OCI-LY1 (cell line): ENCODE measurements at regions not wholly inside any gene's neighbourhood (a gene's known extent, or its start where the extent isn't known, plus 50 kb on each side); places are given as distances from the start of the nearest gene placed in this dataset.

Experiments
- H2AFZ ChIP-seq: fragments of 200-600 bp; sonication (generic), shearing (Covaris generic); 2 replicates; pipeline ENCODE4 v1.6.0; 2014; ENCODE audit warnings: antibody characterized with exemption, mild to moderate bottlenecking, low read length
- H3F3A ChIP-seq: fragments of 200-600 bp; sonication (generic), shearing (Covaris generic); 2 replicates; pipeline ENCODE4 v1.6.0; 2014; ENCODE audit warnings: mild to moderate bottlenecking, antibody characterized with exemption, low read length, moderate library complexity; ENCODE audit not compliant: insufficient read depth
- H3K27ac ChIP-seq: fragments of 200-600 bp; sonication (generic); 2 replicates; pipeline ENCODE4 v1.5.1; 2014; ENCODE audit warnings: low read length, mixed run types, mild to moderate bottlenecking, low read depth; ENCODE audit not compliant: poor library complexity, severe bottlenecking
- H3K27me3 ChIP-seq: fragments of 200-600 bp; sonication (generic); 2 replicates; pipeline ENCODE4 v1.6.0; 2014; ENCODE audit warnings: antibody characterized with exemption, mild to moderate bottlenecking, low read length, moderate library complexity; ENCODE audit not compliant: insufficient read depth
- H3K36me3 ChIP-seq: fragments of 200-600 bp; sonication (generic); 2 replicates; pipeline ENCODE4 v1.6.1; 2014; ENCODE audit warnings: mild to moderate bottlenecking, antibody characterized with exemption, low read length, moderate library complexity, mixed read lengths; ENCODE audit not compliant: insufficient read depth
- H3K4me1 ChIP-seq: fragments of 200-600 bp; sonication (generic); 2 replicates; pipeline ENCODE4 v1.5.1; 2014; ENCODE audit warnings: mild to moderate bottlenecking, low read length, moderate library complexity; ENCODE audit not compliant: insufficient read depth, severe bottlenecking
- H3K4me2 ChIP-seq: fragments of 200-600 bp; sonication (generic), shearing (Covaris generic); 2 replicates; pipeline ENCODE4 v1.6.1; 2014; ENCODE audit warnings: low read length
- H3K4me3 ChIP-seq: fragments of 200-600 bp; sonication (generic); 2 replicates; pipeline ENCODE4 v1.5.1; 2014; ENCODE audit warnings: low read length, low read depth, mild to moderate bottlenecking, mixed read lengths; ENCODE audit not compliant: poor library complexity, severe bottlenecking
- H3K79me2 ChIP-seq: fragments of 200-600 bp; shearing (Covaris generic); 2 replicates; pipeline ENCODE4 v1.6.1; 2016; ENCODE audit warnings: mixed run types, low read length, mixed read lengths; ENCODE audit not compliant: insufficient read depth
- H3K9ac ChIP-seq: fragments of 200-600 bp; sonication (generic), shearing (Covaris generic); 2 replicates; pipeline ENCODE4 v1.6.1; 2014; ENCODE audit warnings: mild to moderate bottlenecking, low read length, mixed read lengths
- H3K9me2 ChIP-seq: fragments of 200-600 bp; sonication (generic), shearing (Covaris generic); 2 replicates; pipeline ENCODE4 v1.6.1; 2014; ENCODE audit warnings: low read depth, mild to moderate bottlenecking, low read length, mixed read lengths
- H3K9me3 ChIP-seq: fragments of 200-600 bp; shearing (Covaris generic); 2 replicates; pipeline ENCODE4 v1.6.1; 2014; ENCODE audit warnings: low read length, mixed read lengths
- H4K20me1 ChIP-seq: fragments of 200-600 bp; sonication (generic), shearing (Covaris generic); 2 replicates; pipeline ENCODE4 v1.6.0; 2016; ENCODE audit warnings: mild to moderate bottlenecking, low read length; ENCODE audit not compliant: insufficient read depth
- EZH2 ChIP-seq: fragments of 200-600 bp; sonication (generic), shearing (Covaris generic); IDR thresholded peaks from 2 replicates; pipeline ENCODE4 v1.8.0; 2017; ENCODE audit warnings: borderline replicate concordance, mixed run types, mild to moderate bottlenecking, antibody characterized with exemption, low read length, moderate library complexity, mixed read lengths
- TF ChIP-seq, protein P1 (sequence below): fragments of 200-600 bp; sonication (generic), shearing (Covaris generic); IDR thresholded peaks from 2 replicates; pipeline ENCODE4 v1.5.1; 2017; ENCODE audit warnings: mild to moderate bottlenecking, antibody characterized with exemption, low read length, moderate library complexity, mixed read lengths

DNA sequence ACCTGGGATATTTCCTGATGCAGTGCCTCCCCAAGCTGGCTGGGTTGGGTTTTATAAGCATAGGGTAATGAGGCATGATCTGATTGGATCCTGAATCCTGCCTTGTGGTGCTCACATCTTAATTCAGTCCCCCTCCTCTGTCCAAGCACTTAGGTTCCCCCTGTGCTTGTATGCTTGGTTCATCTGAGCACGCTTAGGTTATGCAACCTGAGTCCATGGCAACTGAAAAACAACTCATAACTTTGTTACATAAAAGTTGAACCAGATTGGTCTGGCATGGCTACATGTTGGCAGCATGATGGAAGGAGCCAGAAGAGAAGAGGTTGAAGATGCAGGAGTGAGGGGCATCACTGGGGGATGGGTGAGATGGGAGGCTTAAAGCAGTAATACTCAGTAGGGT is 57.3 kb upstream of the OSBPL3 start:
- no peaks in the 10 kb centered on the region for H3F3A ChIP-seq
- H3K27ac ChIP-seq = no peak overlapping the region
- H3K4me3 ChIP-seq = no peak overlapping the region
- no peaks in the 10 kb centered on the region for H4K20me1 ChIP-seq
- peaks cover 10% of the 10 kb centered on the region for H3K27me3 ChIP-seq
- H2AFZ ChIP-seq = no peak overlapping the region
- H3K9me2 ChIP-seq = no peaks in the 10 kb centered on the region
- no peak for TF ChIP-seq EZH2
- TF ChIP-seq, protein P1, sequence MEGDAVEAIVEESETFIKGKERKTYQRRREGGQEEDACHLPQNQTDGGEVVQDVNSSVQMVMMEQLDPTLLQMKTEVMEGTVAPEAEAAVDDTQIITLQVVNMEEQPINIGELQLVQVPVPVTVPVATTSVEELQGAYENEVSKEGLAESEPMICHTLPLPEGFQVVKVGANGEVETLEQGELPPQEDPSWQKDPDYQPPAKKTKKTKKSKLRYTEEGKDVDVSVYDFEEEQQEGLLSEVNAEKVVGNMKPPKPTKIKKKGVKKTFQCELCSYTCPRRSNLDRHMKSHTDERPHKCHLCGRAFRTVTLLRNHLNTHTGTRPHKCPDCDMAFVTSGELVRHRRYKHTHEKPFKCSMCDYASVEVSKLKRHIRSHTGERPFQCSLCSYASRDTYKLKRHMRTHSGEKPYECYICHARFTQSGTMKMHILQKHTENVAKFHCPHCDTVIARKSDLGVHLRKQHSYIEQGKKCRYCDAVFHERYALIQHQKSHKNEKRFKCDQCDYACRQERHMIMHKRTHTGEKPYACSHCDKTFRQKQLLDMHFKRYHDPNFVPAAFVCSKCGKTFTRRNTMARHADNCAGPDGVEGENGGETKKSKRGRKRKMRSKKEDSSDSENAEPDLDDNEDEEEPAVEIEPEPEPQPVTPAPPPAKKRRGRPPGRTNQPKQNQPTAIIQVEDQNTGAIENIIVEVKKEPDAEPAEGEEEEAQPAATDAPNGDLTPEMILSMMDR = no peak
- H3K9me3 ChIP-seq = peaks cover 15% of the 10 kb centered on the region
- H3K4me1 ChIP-seq = no peaks in the 10 kb centered on the region
- H3K9ac ChIP-seq = no peak overlapping the region
- no peaks in the 10 kb centered on the region for H3K79me2 ChIP-seq
- no peak overlapping the region for H3K4me2 ChIP-seq
- H3K36me3 ChIP-seq = no peaks in the 10 kb centered on the region; the same call in 1 of the 2 replicates

DNA sequence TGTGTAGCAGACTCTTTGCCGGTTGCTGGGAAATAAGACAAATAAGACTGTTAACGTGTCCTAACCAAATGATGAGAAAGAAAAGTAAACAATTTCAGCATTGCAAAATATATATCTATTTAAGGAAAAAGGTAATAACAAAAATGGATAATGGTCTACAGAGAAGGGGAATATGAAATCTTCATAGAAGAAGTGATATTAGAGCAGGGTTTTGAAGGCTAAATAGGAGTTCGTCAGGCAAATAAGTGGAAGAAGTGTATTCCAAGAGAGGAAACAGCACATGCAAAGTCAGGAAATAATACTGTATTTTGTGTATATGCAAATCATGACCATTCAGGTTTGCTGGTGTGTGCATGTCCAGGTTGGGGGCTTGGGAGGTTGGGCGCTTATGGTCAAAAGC is 55.3 kb upstream of the OSBPL3 start:
- no peak for TF ChIP-seq EZH2
- TF ChIP-seq, protein P1 = no peak
- Histone ChIP-seq H3K36me3 (no peaks in the 10 kb centered on the region; the same call in 1 of the 2 replicates), H3K4me2 (no peak overlapping the region), H3K9me2 (no peaks in the 10 kb centered on the region), H3K27ac (no peak overlapping the region), H3F3A (no peaks in the 10 kb centered on the region), H3K4me3 (no peak overlapping the region), H4K20me1 (no peaks in the 10 kb centered on the region), H3K4me1 (peaks cover 10% of the 10 kb centered on the region), H3K9me3 (peaks cover 15% of the 10 kb centered on the region), H3K27me3 (peaks cover 10% of the 10 kb centered on the region), H2AFZ (no peak overlapping the region), H3K79me2 (no peaks in the 10 kb centered on the region), H3K9ac (no peak overlapping the region)

DNA sequence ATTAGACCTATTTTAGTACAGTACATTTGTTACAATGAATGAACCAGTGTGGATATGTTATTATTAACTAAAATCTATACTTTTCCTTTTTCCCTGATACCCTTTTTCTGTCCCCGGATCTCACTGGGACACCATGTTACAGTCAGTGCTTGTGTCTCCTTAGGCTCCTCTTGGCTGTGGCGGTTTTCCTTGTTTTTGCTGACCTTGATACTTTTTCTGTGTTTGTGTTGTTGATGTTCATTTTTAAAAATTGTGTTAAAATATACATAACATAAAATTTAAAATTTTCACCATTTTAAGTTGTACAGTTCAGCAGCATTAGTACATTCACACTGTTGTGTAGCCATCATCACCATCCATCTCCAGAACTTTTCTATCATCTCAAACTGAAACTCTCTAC is 54.2 kb upstream of the OSBPL3 start:
- Histone ChIP-seq H3K36me3 (no peaks in the 10 kb centered on the region; the same call in 1 of the 2 replicates), H2AFZ (no peak overlapping the region), H3F3A (no peaks in the 10 kb centered on the region), H3K9me3 (peaks cover 15% of the 10 kb centered on the region), H3K4me3 (no peak overlapping the region), H3K27me3 (peaks cover 3% of the 10 kb centered on the region; the same call in 1 of the 2 replicates), H3K9me2 (no peaks in the 10 kb centered on the region), H3K4me2 (no peak overlapping the region), H3K79me2 (no peaks in the 10 kb centered on the region), H3K4me1 (peaks cover 10% of the 10 kb centered on the region), H3K27ac (no peak overlapping the region), H3K9ac (no peak overlapping the region), H4K20me1 (no peaks in the 10 kb centered on the region)
- TF ChIP-seq, protein P1 = no peak
- no peak for TF ChIP-seq EZH2
